H9 (cell line): ENCODE measurements at regions not wholly inside any gene's neighbourhood (a gene's known extent, or its start where the extent isn't known, plus 50 kb on each side); places are given as distances from the start of the nearest gene placed in this dataset.

Source experiments
- DNase-seq: peaks from one replicate; pipeline ENCODE4 v3.0.0-alpha.2; 2017
- H2AFZ ChIP-seq: one replicate; pipeline ENCODE4 v1.6.1; 2013; ENCODE audit warnings: mild to moderate bottlenecking, low read length, control low read depth, moderate library complexity
- H2AK5ac ChIP-seq: 2 replicates; pipeline ENCODE4 v1.6.1; 2013; ENCODE audit warnings: low read length, control low read depth, mixed read lengths; ENCODE audit not compliant: insufficient read length
- H2BK120ac ChIP-seq: one replicate; pipeline ENCODE4 v1.6.1; 2013; ENCODE audit warnings: low read depth, mild to moderate bottlenecking, low read length, control low read depth, inconsistent platforms; ENCODE audit not compliant: poor library complexity, severe bottlenecking
- H2BK12ac ChIP-seq: 2 replicates; pipeline ENCODE4 v1.6.1; 2013; ENCODE audit warnings: low read length, control low read depth, mixed read lengths, low read depth; ENCODE audit not compliant: insufficient read length
- H2BK15ac ChIP-seq: 2 replicates; pipeline ENCODE4 v1.6.1; 2013; ENCODE audit warnings: low read depth, low read length, control low read depth
- H2BK20ac ChIP-seq: one replicate; pipeline ENCODE4 v1.6.1; 2013; ENCODE audit warnings: low read depth, mild to moderate bottlenecking, low read length, control low read depth, inconsistent platforms; ENCODE audit not compliant: poor library complexity, severe bottlenecking
- H2BK5ac ChIP-seq: 2 replicates; pipeline ENCODE4 v1.6.1; 2013; ENCODE audit warnings: low read length, control low read depth, mixed read lengths; ENCODE audit not compliant: insufficient read length
- H3K14ac ChIP-seq: 2 replicates; pipeline ENCODE4 v1.6.1; 2013; ENCODE audit warnings: low read length, control low read depth; ENCODE audit not compliant: insufficient read depth
- H3K18ac ChIP-seq: 2 replicates; pipeline ENCODE4 v1.6.1; 2013; ENCODE audit warnings: low read depth, mild to moderate bottlenecking, mixed read lengths, low read length, control low read depth; ENCODE audit not compliant: insufficient read length
- H3K23ac ChIP-seq: 2 replicates; pipeline ENCODE4 v1.6.1; 2013; ENCODE audit warnings: low read length, control low read depth, mixed read lengths, low read depth; ENCODE audit not compliant: insufficient read length
- H3K23me2 ChIP-seq: 2 replicates; pipeline ENCODE4 v1.6.1; 2013; ENCODE audit warnings: low read depth, mild to moderate bottlenecking, mixed read lengths, low read length, control low read depth; ENCODE audit not compliant: insufficient read length, poor library complexity, severe bottlenecking
- H3K27ac ChIP-seq: 2 replicates; pipeline ENCODE4 v1.5.1; 2013; ENCODE audit warnings: low read length, control low read depth, mixed read lengths, low read depth; ENCODE audit not compliant: insufficient read length
- H3K27me3 ChIP-seq: 2 replicates; pipeline ENCODE4 v1.6.1; 2013; ENCODE audit warnings: low read length, control low read depth, inconsistent platforms; ENCODE audit not compliant: insufficient read depth
- H3K4ac ChIP-seq: 2 replicates; pipeline ENCODE4 v1.6.1; 2013; ENCODE audit warnings: low read depth, mild to moderate bottlenecking, control low read depth, inconsistent platforms, low read length, moderate library complexity
- H3K4me1 ChIP-seq: 2 replicates; pipeline ENCODE4 v1.6.1; 2013; ENCODE audit warnings: low read length, control low read depth, inconsistent platforms; ENCODE audit not compliant: insufficient read depth
- H3K4me2 ChIP-seq: 2 replicates; pipeline ENCODE4 v1.6.1; 2013; ENCODE audit warnings: low read length, control low read depth, mixed read lengths; ENCODE audit not compliant: insufficient read length, insufficient read depth
- H3K56ac ChIP-seq: 2 replicates; pipeline ENCODE4 v1.6.1; 2013; ENCODE audit warnings: low read depth, mild to moderate bottlenecking, mixed read lengths, low read length, control low read depth; ENCODE audit not compliant: insufficient read length
- H3K79me1 ChIP-seq: 2 replicates; pipeline ENCODE4 v1.6.1; 2013; ENCODE audit warnings: low read depth, mild to moderate bottlenecking, moderate library complexity, low read length, control low read depth, inconsistent platforms; ENCODE audit not compliant: insufficient read depth, poor library complexity, severe bottlenecking
- H3K79me2 ChIP-seq: 2 replicates; pipeline ENCODE4 v1.6.1; 2013; ENCODE audit warnings: low read length, control low read depth, inconsistent platforms; ENCODE audit not compliant: insufficient read depth
- H3K9ac ChIP-seq: 2 replicates; pipeline ENCODE4 v1.6.1; 2013; ENCODE audit warnings: low read length, control low read depth, mixed read lengths; ENCODE audit not compliant: insufficient read length; ENCODE audit errors: extremely low read depth
- H3K9me3 ChIP-seq: one replicate; pipeline ENCODE4 v1.6.1; 2013; ENCODE audit warnings: low read depth, low read length, inconsistent platforms; ENCODE audit not compliant: control insufficient read depth
- H3T11ph ChIP-seq: one replicate; pipeline ENCODE4 v1.6.1; 2013; ENCODE audit warnings: mild to moderate bottlenecking, low read length, control low read depth, inconsistent platforms
- H4K20me1 ChIP-seq: one replicate; pipeline ENCODE4 v1.6.1; 2013; ENCODE audit not compliant: control insufficient read depth, insufficient read length, insufficient read depth
- H4K5ac ChIP-seq: 2 replicates; pipeline ENCODE4 v1.6.1; 2013; ENCODE audit warnings: low read depth, mild to moderate bottlenecking, mixed read lengths, low read length, control low read depth; ENCODE audit not compliant: insufficient read length
- H4K8ac ChIP-seq: replicated peaks from 2 replicates; pipeline ENCODE4 v1.6.1; 2013; ENCODE audit warnings: low read length, control low read depth, mixed read lengths, low read depth; ENCODE audit not compliant: insufficient read length
- H4K91ac ChIP-seq: 2 replicates; pipeline ENCODE4 v1.6.1; 2013; ENCODE audit warnings: low read depth, mild to moderate bottlenecking, moderate library complexity, mixed read lengths, low read length, control low read depth; ENCODE audit not compliant: insufficient read length
- H3K27ac Mint-ChIP-seq, 3 experiments: 2 replicates in 2 of 3; 3 replicates in 1 of 3; pipeline ENCODE4 v1.8.0; 2020 to 2021; ENCODE audit warnings: mixed read lengths in 3 of 3, mild to moderate bottlenecking in 1 of 3, moderate library complexity in 1 of 3
- H3K27me3 Mint-ChIP-seq: 2 replicates; pipeline ENCODE4 v1.8.0; 2021; ENCODE audit warnings: low read depth, mild to moderate bottlenecking, moderate library complexity, mixed read lengths
- H3K36me3 Mint-ChIP-seq, 3 experiments: 2 replicates in 2 of 3; 3 replicates in 1 of 3; pipeline ENCODE4 v1.8.0; 2020 to 2021; ENCODE audit warnings: low read depth in 3 of 3, mixed read lengths in 3 of 3; ENCODE audit not compliant: insufficient read depth in 1 of 3
- H3K4me1 Mint-ChIP-seq, 2 experiments: 2 replicates each; pipeline ENCODE4 v1.8.0; 2020; ENCODE audit warnings: mixed read lengths in 2 of 2
- H3K4me3 Mint-ChIP-seq, 2 experiments: 2 replicates in 1 of 2; 3 replicates in 1 of 2; pipeline ENCODE4 v1.8.0; 2020 to 2021; ENCODE audit warnings: mild to moderate bottlenecking in 2 of 2, mixed read lengths in 2 of 2, moderate library complexity in 1 of 2
- H3K9me3 Mint-ChIP-seq, 2 experiments: 2 replicates in 1 of 2; 3 replicates in 1 of 2; pipeline ENCODE4 v1.8.0; 2020; ENCODE audit warnings: mild to moderate bottlenecking in 2 of 2, mixed read lengths in 2 of 2, moderate library complexity in 1 of 2
- WGBS: extraction: QIAGEN DNeasy Blood & Tissue Kit; methylation state at CpG from one replicate; pipeline ENCODE4 v1.1.7; 2013; ENCODE audit warnings: missing lambda C conversion rate, low lambda C conversion rate, mixed read lengths; ENCODE audit not compliant: insufficient read length; ENCODE audit errors: extremely low coverage; 5-methylcytosine and 5-hydroxymethylcytosine counted together
- TF ChIP-seq, protein P1 (sequence below): fragments of 200-600 bp; sonication (generic); conservative IDR thresholded peaks from 3 replicates; pipeline ENCODE4 v1.8.0; 2021; ENCODE audit warnings: antibody characterized with exemption, mild to moderate bottlenecking

DNA sequence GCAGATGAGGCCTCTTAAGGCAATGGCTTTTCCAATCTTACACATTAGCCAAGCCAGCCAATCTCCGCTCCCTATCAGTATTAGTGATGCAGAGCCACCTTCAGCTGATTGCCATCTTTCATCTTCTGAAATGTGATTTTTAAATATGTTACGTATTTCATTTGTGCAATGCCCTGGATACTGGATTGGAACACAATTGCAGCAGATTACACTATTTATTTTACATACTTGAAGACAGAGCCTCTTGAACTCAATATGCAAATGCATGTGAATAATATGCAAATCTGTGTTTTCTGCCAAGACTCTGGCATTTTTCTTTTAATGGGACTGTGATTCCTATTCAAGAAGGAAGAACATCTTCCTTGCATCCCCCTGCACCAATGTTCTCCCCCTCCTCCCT is 90.5 kb downstream of the GRIN2B start:
- Histone ChIP-seq H3K18ac (no peak overlapping the region), H2BK120ac (no peak overlapping the region), H2AK5ac (no peak overlapping the region), H2BK5ac (no peak overlapping the region), H3K79me2 (no peaks in the 10 kb centered on the region), H3K4ac (no peak overlapping the region), H4K91ac (no peak overlapping the region), H2BK15ac (no peak overlapping the region), H3K56ac (no peak overlapping the region), H3K79me1 (no peaks in the 10 kb centered on the region), H3K4me2 (no peak overlapping the region), H3K9me3 (no peaks in the 10 kb centered on the region), H2BK20ac (no peak overlapping the region), H3K27ac (no peak overlapping the region), H3K4me1 (no peaks in the 10 kb centered on the region; the same call in 1 of the 2 replicates), H4K5ac (no peak overlapping the region), H2BK12ac (no peak overlapping the region), H3K14ac (no peak overlapping the region), H3K23ac (no peak overlapping the region), H3K23me2 (no peaks in the 10 kb centered on the region), H3T11ph (no peak overlapping the region), H4K20me1 (no peaks in the 10 kb centered on the region), H3K27me3 (no peaks in the 10 kb centered on the region), H3K9ac (no peak overlapping the region), H4K8ac (no peak overlapping the region), H2AFZ (no peak overlapping the region)
- no peaks in the 10 kb centered on the region for H3K36me3 Mint-ChIP-seq
- H3K27ac Mint-ChIP-seq, result no peak overlapping the region
- WGBS, result no CpG with 5 or more reads among the region's 2 CpGs
- H3K4me1 Mint-ChIP-seq, result peaks cover 2 to 10% of the 10 kb centered on the region in 2 experiments; a peak in 3 of 4 replicates
- no peaks in the 10 kb centered on the region for H3K27me3 Mint-ChIP-seq
- TF ChIP-seq, protein P1, sequence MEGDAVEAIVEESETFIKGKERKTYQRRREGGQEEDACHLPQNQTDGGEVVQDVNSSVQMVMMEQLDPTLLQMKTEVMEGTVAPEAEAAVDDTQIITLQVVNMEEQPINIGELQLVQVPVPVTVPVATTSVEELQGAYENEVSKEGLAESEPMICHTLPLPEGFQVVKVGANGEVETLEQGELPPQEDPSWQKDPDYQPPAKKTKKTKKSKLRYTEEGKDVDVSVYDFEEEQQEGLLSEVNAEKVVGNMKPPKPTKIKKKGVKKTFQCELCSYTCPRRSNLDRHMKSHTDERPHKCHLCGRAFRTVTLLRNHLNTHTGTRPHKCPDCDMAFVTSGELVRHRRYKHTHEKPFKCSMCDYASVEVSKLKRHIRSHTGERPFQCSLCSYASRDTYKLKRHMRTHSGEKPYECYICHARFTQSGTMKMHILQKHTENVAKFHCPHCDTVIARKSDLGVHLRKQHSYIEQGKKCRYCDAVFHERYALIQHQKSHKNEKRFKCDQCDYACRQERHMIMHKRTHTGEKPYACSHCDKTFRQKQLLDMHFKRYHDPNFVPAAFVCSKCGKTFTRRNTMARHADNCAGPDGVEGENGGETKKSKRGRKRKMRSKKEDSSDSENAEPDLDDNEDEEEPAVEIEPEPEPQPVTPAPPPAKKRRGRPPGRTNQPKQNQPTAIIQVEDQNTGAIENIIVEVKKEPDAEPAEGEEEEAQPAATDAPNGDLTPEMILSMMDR, result no peak
- no peak overlapping the region for H3K4me3 Mint-ChIP-seq
- H3K9me3 Mint-ChIP-seq, result no peaks in the 10 kb centered on the region
- no peak for DNase-seq
